MM.1S (cell line): ENCODE measurements at regions not wholly inside any gene's neighbourhood (a gene's known extent, or its start where the extent isn't known, plus 50 kb on each side); places are given as distances from the start of the nearest gene placed in this dataset.

Source experiments
- CTCF ChIP-seq: fragments of 300-600 bp; sonication (generic); IDR thresholded peaks from 2 replicates; pipeline ENCODE4 v1.5.1; 2016; ENCODE audit warnings: antibody characterized with exemption, low read length, mixed read lengths
- EZH2 ChIP-seq: fragments of 300-600 bp; sonication (generic); optimal IDR thresholded peaks from 2 replicates; pipeline ENCODE3; 2017; ENCODE audit warnings: low read depth, mild to moderate bottlenecking, antibody characterized with exemption, low read length, mixed read lengths
- EZH2phosphoT487 ChIP-seq: fragments of 300-600 bp; sonication (generic); IDR thresholded peaks from 2 replicates; pipeline ENCODE4 v1.6.1; 2018; ENCODE audit warnings: antibody characterized with exemption, low read length

- TF ChIP-seq CTCF (no peak), EZH2 (no peak), EZH2phosphoT487 (no peak)
Observed at GRCh38 chr16:80418517-80419355, 122.1 kb upstream of the DYNLRB2 start.
